22Rv1 (cell line): ENCODE measurements at regions not wholly inside any gene's neighbourhood (a gene's known extent, or its start where the extent isn't known, plus 50 kb on each side); places are given as distances from the start of the nearest gene placed in this dataset.

ENCODE experiments used
- CTCF ChIP-seq: fragments of 450-650 bp; IDR thresholded peaks from 2 replicates; pipeline ENCODE4 v1.5.1; 2017; ENCODE audit warnings: mild to moderate bottlenecking
- ZFX ChIP-seq: fragments of 450-650 bp; IDR thresholded peaks from 2 replicates; pipeline ENCODE4 v1.6.1; 2017; ENCODE audit warnings: antibody characterized with exemption, borderline replicate concordance

DNA sequence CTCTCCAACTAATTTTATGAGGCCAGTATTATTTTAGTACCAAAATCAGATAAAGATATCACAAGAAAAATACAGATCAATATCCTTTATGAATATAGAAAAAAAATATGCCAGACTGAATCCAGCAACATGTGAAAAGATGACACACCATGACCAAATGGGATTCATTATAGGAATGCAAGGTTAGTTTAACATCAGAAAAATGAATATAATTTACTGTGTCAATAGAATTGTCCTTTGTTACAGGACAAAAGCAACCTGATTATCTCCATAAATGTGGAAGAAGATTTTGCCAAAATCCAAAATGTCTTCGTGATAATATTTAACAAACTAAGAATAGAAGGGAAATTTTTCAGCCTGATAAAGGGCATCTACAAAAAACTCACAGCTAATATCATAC is 66.4 kb upstream of the DAB2 start:
- TF ChIP-seq CTCF: no peak
- TF ChIP-seq ZFX: no peak
